ENCODE measurements at regions not wholly inside any gene's neighbourhood (a gene's known extent, or its start where the extent isn't known, plus 50 kb on each side); places are given as distances from the start of the nearest gene placed in this dataset.

- H3K9me3 ChIP-seq (ENCODE audit: low read length), result no peaks in the 10 kb centered on the region
- H3K9ac ChIP-seq (ENCODE audit: low read length), result no peak overlapping the region
- H3F3A ChIP-seq (ENCODE audit: insufficient read depth, low read length, poor library complexity, severe bottlenecking), result no peaks in the 10 kb centered on the region
- no peak overlapping the region for H2AFZ ChIP-seq (ENCODE audit: low read depth, low read length)
- H3K36me3 ChIP-seq (ENCODE audit: insufficient read depth, low read length), result no peaks in the 10 kb centered on the region
- no peaks in the 10 kb centered on the region for H3K9me2 ChIP-seq (ENCODE audit: insufficient read depth, low read length)
- H4K20me1 ChIP-seq (ENCODE audit: insufficient read depth), result no peaks in the 10 kb centered on the region
- H3K79me2 ChIP-seq (replicated peaks; ENCODE audit: insufficient read depth, low read length), result no peaks in the 10 kb centered on the region
- TF ChIP-seq SMC3 (conservative IDR thresholded peaks at IDR 0.05; ENCODE audit: poor library complexity) (no peak), REST (IDR thresholded peaks at IDR 0.05; ENCODE audit: borderline replicate concordance) (no peak), MXI1 (conservative IDR thresholded peaks at IDR 0.05; ENCODE audit: poor library complexity, severe bottlenecking) (no peak), RAD21 (conservative IDR thresholded peaks at IDR 0.05) (no peak), TAF1 (IDR thresholded peaks at IDR 0.05; ENCODE audit: low read depth) (no peak), EP300 (conservative IDR thresholded peaks at IDR 0.05; ENCODE audit: poor library complexity, severe bottlenecking) (no peak), EZH2 (IDR thresholded peaks at IDR 0.05; ENCODE audit: borderline replicate concordance, insufficient read depth, low read length, poor library complexity, severe bottlenecking) (no peak), CTCF (IDR thresholded peaks at IDR 0.05; ENCODE audit: poor library complexity, severe bottlenecking) (no peak), POLR2AphosphoS5 (IDR thresholded peaks at IDR 0.05) (no peak)
- H3K4me3 ChIP-seq (ENCODE audit: low read length), result no peak overlapping the region
- H3K4me2 ChIP-seq (ENCODE audit: low read length), result no peak overlapping the region
- no peak overlapping the region for H3K27ac ChIP-seq (ENCODE audit: low read length)
- H3K27me3 ChIP-seq (ENCODE audit: insufficient read depth, low read depth, low read length), result no peaks in the 10 kb centered on the region
Observed at GRCh38 chr6:79832723-79833122, 114.6 kb downstream of the ELOVL4 start.

- no peaks in the 10 kb centered on the region for H3F3A ChIP-seq (ENCODE audit: insufficient read depth, low read length, poor library complexity, severe bottlenecking)
- no peaks in the 10 kb centered on the region for H3K79me2 ChIP-seq (replicated peaks; ENCODE audit: insufficient read depth, low read length)
- no peaks in the 10 kb centered on the region for H3K9me2 ChIP-seq (ENCODE audit: insufficient read depth, low read length)
- H4K20me1 ChIP-seq (ENCODE audit: insufficient read depth), result no peaks in the 10 kb centered on the region
- no peak for TF ChIP-seq SMC3 (conservative IDR thresholded peaks at IDR 0.05; ENCODE audit: poor library complexity)
- TF ChIP-seq TAF1 (IDR thresholded peaks at IDR 0.05; ENCODE audit: low read depth), result no peak
- TF ChIP-seq MXI1 (conservative IDR thresholded peaks at IDR 0.05; ENCODE audit: poor library complexity, severe bottlenecking), result no peak
- no peak for TF ChIP-seq POLR2AphosphoS5 (IDR thresholded peaks at IDR 0.05)
- TF ChIP-seq RAD21 (conservative IDR thresholded peaks at IDR 0.05), result no peak
- TF ChIP-seq REST (IDR thresholded peaks at IDR 0.05; ENCODE audit: borderline replicate concordance), result no peak
- no peak for TF ChIP-seq CTCF (IDR thresholded peaks at IDR 0.05; ENCODE audit: poor library complexity, severe bottlenecking)
- TF ChIP-seq EZH2 (IDR thresholded peaks at IDR 0.05; ENCODE audit: borderline replicate concordance, insufficient read depth, low read length, poor library complexity, severe bottlenecking), result no peak
- no peak overlapping the region for H3K4me3 ChIP-seq (ENCODE audit: low read length)
- H3K27ac ChIP-seq (ENCODE audit: low read length), result no peak overlapping the region
- no peaks in the 10 kb centered on the region for H3K27me3 ChIP-seq (ENCODE audit: insufficient read depth, low read depth, low read length)
- no peaks in the 10 kb centered on the region for H3K9me3 ChIP-seq (ENCODE audit: low read length)
- no peak overlapping the region for H2AFZ ChIP-seq (ENCODE audit: low read depth, low read length)
- no peaks in the 10 kb centered on the region for H3K36me3 ChIP-seq (ENCODE audit: insufficient read depth, low read length)
- no peak overlapping the region for H3K4me2 ChIP-seq (ENCODE audit: low read length)
- no peak overlapping the region for H3K9ac ChIP-seq (ENCODE audit: low read length)
Observed at GRCh38 chr6:79824202-79824601, 123.2 kb downstream of the ELOVL4 start.

Measured in neural cell (in vitro differentiated cells).